ENCODE measurements at regions not wholly inside any gene's neighbourhood (a gene's known extent, or its start where the extent isn't known, plus 50 kb on each side); places are given as distances from the start of the nearest gene placed in this dataset.
"Not testable (repeated sequence)": the region's sequence is repeated elsewhere in the genome, so short reads cannot be mapped to it uniquely, and the experiment has no call there.

DNA sequence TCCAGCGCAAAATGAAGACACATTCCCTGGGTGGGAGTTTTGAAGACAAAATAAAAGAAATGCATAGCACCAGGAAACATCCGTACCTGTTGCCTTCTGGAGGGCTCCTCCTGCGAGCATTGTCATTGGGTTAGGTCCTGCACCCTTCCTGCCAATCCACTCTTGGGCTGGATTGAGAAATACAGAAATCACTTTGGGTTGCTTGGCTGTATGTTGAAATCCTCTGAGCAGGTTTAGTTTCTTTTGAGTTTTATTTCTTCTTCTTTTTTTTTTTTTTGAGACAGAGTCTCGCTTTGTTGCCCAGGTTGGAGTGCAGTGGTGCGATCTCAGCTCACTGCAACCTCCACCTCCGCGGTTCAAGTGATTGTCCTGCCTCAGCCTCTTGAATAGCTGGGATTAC is 67.6 kb downstream of the ARF6 start:
- Histone ChIP-seq H3K9me3 (ENCODE audit: insufficient read depth, low read depth, low read length) (no peaks in the 10 kb centered on the region), H3K9ac (ENCODE audit: low read length) (no peak overlapping the region), H3K27ac (ENCODE audit: low read depth, low read length) (no peak overlapping the region), H3K79me2 (ENCODE audit: insufficient read depth, low read length) (no peaks in the 10 kb centered on the region), H3K4me3 (ENCODE audit: insufficient read depth, low read depth, low read length) (no peak overlapping the region), H3K36me3 (ENCODE audit: insufficient read depth, low read length) (no peaks in the 10 kb centered on the region), H2AFZ (ENCODE audit: low read depth, low read length) (no peak overlapping the region), H3K4me2 (ENCODE audit: low read length) (no peak overlapping the region), H3K4me1 (ENCODE audit: insufficient read depth, low read length) (peaks cover 7% of the 10 kb centered on the region), H3K27me3 (ENCODE audit: insufficient read depth, low read length) (no peaks in the 10 kb centered on the region), H4K20me1 (ENCODE audit: insufficient read depth, low read length) (no peaks in the 10 kb centered on the region)
- Mint-ChIP-seq H3K4me1 (ENCODE audit: low read depth, unreplicated experiment) (peaks cover 20% of the 10 kb centered on the region), H3K9me3 (ENCODE audit: unreplicated experiment) (no peaks in the 10 kb centered on the region), H3K27ac (ENCODE audit: unreplicated experiment) (no peak overlapping the region), H3K36me3 (ENCODE audit: low read depth, unreplicated experiment) (no peaks in the 10 kb centered on the region), H3K27me3 (ENCODE audit: low read depth, unreplicated experiment) (no peaks in the 10 kb centered on the region), H3K4me3 (ENCODE audit: unreplicated experiment) (no peak overlapping the region)
- TF ChIP-seq, protein P1, sequence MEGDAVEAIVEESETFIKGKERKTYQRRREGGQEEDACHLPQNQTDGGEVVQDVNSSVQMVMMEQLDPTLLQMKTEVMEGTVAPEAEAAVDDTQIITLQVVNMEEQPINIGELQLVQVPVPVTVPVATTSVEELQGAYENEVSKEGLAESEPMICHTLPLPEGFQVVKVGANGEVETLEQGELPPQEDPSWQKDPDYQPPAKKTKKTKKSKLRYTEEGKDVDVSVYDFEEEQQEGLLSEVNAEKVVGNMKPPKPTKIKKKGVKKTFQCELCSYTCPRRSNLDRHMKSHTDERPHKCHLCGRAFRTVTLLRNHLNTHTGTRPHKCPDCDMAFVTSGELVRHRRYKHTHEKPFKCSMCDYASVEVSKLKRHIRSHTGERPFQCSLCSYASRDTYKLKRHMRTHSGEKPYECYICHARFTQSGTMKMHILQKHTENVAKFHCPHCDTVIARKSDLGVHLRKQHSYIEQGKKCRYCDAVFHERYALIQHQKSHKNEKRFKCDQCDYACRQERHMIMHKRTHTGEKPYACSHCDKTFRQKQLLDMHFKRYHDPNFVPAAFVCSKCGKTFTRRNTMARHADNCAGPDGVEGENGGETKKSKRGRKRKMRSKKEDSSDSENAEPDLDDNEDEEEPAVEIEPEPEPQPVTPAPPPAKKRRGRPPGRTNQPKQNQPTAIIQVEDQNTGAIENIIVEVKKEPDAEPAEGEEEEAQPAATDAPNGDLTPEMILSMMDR (IDR thresholded peaks at IDR 0.05; ENCODE audit: insufficient read depth, low read depth, low read length), result no peak
- no peak for TF ChIP-seq EZH2 (IDR thresholded peaks at IDR 0.05; ENCODE audit: insufficient read depth, low read length)
- DNase-seq (ENCODE audit: low read depth) (no peak), FAIRE-seq (no peak)

DNA sequence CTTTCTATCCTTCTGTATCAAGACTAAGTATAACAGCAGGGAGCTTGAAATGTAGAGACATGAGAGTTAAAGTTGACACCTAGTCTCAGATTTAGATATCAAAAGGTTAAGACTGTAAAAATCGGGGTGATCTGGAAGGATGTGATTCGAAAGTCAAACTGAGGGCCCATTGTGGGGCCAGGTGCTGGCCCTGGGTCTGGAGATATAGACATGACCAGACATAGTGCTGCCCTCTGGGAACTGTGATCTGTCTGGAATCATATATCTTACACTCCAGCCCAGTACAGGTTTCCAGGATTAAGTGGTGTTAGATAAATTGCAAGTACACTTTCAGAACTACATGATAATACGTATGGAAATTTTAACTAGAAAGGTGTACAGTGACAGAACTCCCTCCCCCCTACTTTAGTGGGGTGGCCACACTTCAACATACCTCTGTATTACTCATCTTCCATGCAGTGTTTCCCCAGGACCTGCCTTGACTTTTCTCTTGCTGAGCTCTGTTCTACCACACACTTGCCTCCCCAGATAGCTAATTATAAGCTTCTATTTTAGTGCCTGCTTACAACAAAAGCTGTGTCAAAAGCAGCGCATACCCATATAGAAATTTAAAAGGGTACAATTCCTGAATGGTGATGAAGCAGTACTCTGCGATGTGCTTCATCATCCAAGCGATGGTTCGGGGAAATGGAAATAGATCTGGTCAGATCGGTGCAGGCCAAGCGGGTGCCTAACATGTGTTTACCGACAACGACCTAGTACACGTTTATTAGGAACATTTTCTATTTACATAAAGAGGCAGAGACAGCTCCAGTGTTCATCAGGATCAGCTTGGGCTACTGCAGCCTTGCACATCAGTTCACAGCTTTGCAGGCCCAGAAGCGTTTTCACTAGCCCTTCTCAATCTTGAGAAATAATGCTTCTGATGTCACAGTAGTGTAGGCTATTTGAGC is 68.7 kb downstream of the ARF6 start:
- TF ChIP-seq, protein P1 (IDR thresholded peaks at IDR 0.05; ENCODE audit: insufficient read depth, low read depth, low read length), result no peak
- TF ChIP-seq EZH2 (IDR thresholded peaks at IDR 0.05; ENCODE audit: insufficient read depth, low read length), result no peak
- no peaks in the 10 kb centered on the region for H3K27me3 ChIP-seq (ENCODE audit: insufficient read depth, low read length)
- H3K79me2 ChIP-seq (ENCODE audit: insufficient read depth, low read length), result no peaks in the 10 kb centered on the region
- no peak overlapping the region for H3K9ac ChIP-seq (ENCODE audit: low read length)
- Mint-ChIP-seq H3K4me1 (ENCODE audit: low read depth, unreplicated experiment) (peaks cover 26% of the 10 kb centered on the region), H3K9me3 (ENCODE audit: unreplicated experiment) (no peaks in the 10 kb centered on the region), H3K27ac (ENCODE audit: unreplicated experiment) (no peak overlapping the region), H3K36me3 (ENCODE audit: low read depth, unreplicated experiment) (no peaks in the 10 kb centered on the region), H3K4me3 (ENCODE audit: unreplicated experiment) (no peak overlapping the region), H3K27me3 (ENCODE audit: low read depth, unreplicated experiment) (no peaks in the 10 kb centered on the region)
- H4K20me1 ChIP-seq (ENCODE audit: insufficient read depth, low read length), result no peaks in the 10 kb centered on the region
- FAIRE-seq (no peak), DNase-seq (ENCODE audit: low read depth) (peak; percentile 41)
- no peak overlapping the region for H3K4me3 ChIP-seq (ENCODE audit: insufficient read depth, low read depth, low read length)
- H3K9me3 ChIP-seq (ENCODE audit: insufficient read depth, low read depth, low read length), result no peaks in the 10 kb centered on the region
- H3K36me3 ChIP-seq (ENCODE audit: insufficient read depth, low read length), result no peaks in the 10 kb centered on the region
- no peak overlapping the region for H3K27ac ChIP-seq (ENCODE audit: low read depth, low read length)
- no peak overlapping the region for H3K4me2 ChIP-seq (ENCODE audit: low read length)
- H2AFZ ChIP-seq (ENCODE audit: low read depth, low read length), result no peak overlapping the region
- H3K4me1 ChIP-seq (ENCODE audit: insufficient read depth, low read length), result peaks cover 7% of the 10 kb centered on the region

DNA sequence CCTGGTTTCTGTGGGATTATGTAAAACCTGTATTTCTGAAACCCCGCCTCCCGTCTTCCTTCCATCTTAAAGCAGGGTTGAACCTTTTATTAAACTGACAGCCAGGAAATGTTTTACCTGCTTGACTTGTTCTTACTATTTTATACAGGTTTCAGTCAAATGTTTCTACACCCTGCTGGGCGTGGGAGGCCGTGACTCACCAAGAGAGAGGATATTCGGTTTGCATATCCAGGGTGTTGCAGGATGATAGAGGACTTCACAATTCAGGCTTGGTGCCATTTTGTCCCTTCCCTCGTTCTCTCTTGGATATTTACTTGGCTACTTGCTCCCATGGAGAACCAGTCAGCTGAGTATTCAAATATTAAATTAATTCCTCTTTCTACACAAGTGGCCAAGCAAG is 69.7 kb downstream of the ARF6 start:
- Histone ChIP-seq H3K79me2 (ENCODE audit: insufficient read depth, low read length) (no peaks in the 10 kb centered on the region), H3K4me1 (ENCODE audit: insufficient read depth, low read length) (peaks cover 7% of the 10 kb centered on the region), H3K27ac (ENCODE audit: low read depth, low read length) (no peak overlapping the region), H3K27me3 (ENCODE audit: insufficient read depth, low read length) (no peaks in the 10 kb centered on the region), H3K4me2 (ENCODE audit: low read length) (no peak overlapping the region), H2AFZ (ENCODE audit: low read depth, low read length) (no peak overlapping the region), H4K20me1 (ENCODE audit: insufficient read depth, low read length) (no peaks in the 10 kb centered on the region), H3K36me3 (ENCODE audit: insufficient read depth, low read length) (no peaks in the 10 kb centered on the region), H3K4me3 (ENCODE audit: insufficient read depth, low read depth, low read length) (no peak overlapping the region), H3K9me3 (ENCODE audit: insufficient read depth, low read depth, low read length) (no peaks in the 10 kb centered on the region), H3K9ac (ENCODE audit: low read length) (no peak overlapping the region)
- Mint-ChIP-seq H3K27ac (ENCODE audit: unreplicated experiment) (no peak overlapping the region), H3K27me3 (ENCODE audit: low read depth, unreplicated experiment) (no peaks in the 10 kb centered on the region), H3K9me3 (ENCODE audit: unreplicated experiment) (no peaks in the 10 kb centered on the region), H3K4me3 (ENCODE audit: unreplicated experiment) (no peak overlapping the region), H3K36me3 (ENCODE audit: low read depth, unreplicated experiment) (no peaks in the 10 kb centered on the region), H3K4me1 (ENCODE audit: low read depth, unreplicated experiment) (peaks cover 35% of the 10 kb centered on the region)
- FAIRE-seq (no peak), DNase-seq (ENCODE audit: low read depth) (no peak)
- no peak for TF ChIP-seq EZH2 (IDR thresholded peaks at IDR 0.05; ENCODE audit: insufficient read depth, low read length)
- TF ChIP-seq, protein P1 (IDR thresholded peaks at IDR 0.05; ENCODE audit: insufficient read depth, low read depth, low read length), result no peak

DNA sequence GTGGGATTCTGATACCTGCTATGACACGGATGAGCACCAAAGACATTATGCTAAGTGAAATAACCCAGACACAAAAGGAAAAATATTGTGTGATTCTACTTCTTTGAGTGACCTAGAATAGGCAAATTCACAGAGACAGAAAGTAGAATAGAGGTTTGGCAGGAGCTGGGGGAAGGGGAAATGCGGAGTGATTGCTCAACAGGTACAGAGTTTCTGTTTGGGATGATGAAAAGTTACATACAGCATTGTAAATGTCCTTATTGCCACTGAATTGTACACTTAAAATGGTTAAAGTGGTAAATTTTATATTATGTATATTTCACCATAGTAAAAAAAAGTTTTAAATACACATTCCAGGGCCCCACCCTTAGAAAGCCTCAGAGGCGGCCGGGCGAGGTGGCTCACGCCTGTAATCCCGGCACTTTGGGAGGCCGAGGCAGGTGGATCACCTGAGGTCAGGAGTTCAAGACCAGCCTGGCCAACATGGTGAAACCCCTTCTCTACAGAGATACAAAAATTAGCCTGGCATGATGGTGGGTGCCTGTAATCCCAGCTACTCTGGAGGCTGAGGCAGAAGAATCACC is 72.3 kb downstream of the ARF6 start:
- H3K79me2 ChIP-seq (ENCODE audit: insufficient read depth, low read length); H3K27me3 Mint-ChIP-seq (ENCODE audit: low read depth, unreplicated experiment); H3K9me3 ChIP-seq (ENCODE audit: insufficient read depth, low read depth, low read length); DNase-seq (ENCODE audit: low read depth); H3K36me3 ChIP-seq (ENCODE audit: insufficient read depth, low read length); H2AFZ ChIP-seq (ENCODE audit: low read depth, low read length); H4K20me1 ChIP-seq (ENCODE audit: insufficient read depth, low read length); H3K4me3 ChIP-seq (ENCODE audit: insufficient read depth, low read depth, low read length); H3K36me3 Mint-ChIP-seq (ENCODE audit: low read depth, unreplicated experiment); H3K9ac ChIP-seq (ENCODE audit: low read length); H3K9me3 Mint-ChIP-seq (ENCODE audit: unreplicated experiment); FAIRE-seq; H3K4me2 ChIP-seq (ENCODE audit: low read length); H3K27ac ChIP-seq (ENCODE audit: low read depth, low read length); H3K27ac Mint-ChIP-seq (ENCODE audit: unreplicated experiment); H3K4me1 ChIP-seq (ENCODE audit: insufficient read depth, low read length); H3K4me3 Mint-ChIP-seq (ENCODE audit: unreplicated experiment); H3K27me3 ChIP-seq (ENCODE audit: insufficient read depth, low read length): not testable (repeated sequence)
- peaks cover 34% of the 10 kb centered on the region for H3K4me1 Mint-ChIP-seq (ENCODE audit: low read depth, unreplicated experiment)

All from astrocyte (in vitro differentiated cells and primary cell).